Osteoblast (primary cell): ENCODE measurements at regions not wholly inside any gene's neighbourhood (a gene's known extent, or its start where the extent isn't known, plus 50 kb on each side); places are given as distances from the start of the nearest gene placed in this dataset.

ENCODE experiments used
- DNase-seq: peaks from one replicate; pipeline ENCODE4 v3.0.0; 2011; ENCODE audit warnings: low spot score, mixed read lengths; ENCODE audit not compliant: insufficient read length; ENCODE audit errors: missing footprints
- H2AFZ ChIP-seq: 2 replicates; pipeline ENCODE4 v1.6.0; 2011; ENCODE audit warnings: mild to moderate bottlenecking, low read length
- H3K27ac ChIP-seq: 2 replicates; pipeline ENCODE4 v1.5.1; 2011; ENCODE audit warnings: mild to moderate bottlenecking, low read depth, low read length, moderate library complexity
- H3K27me3 ChIP-seq: 2 replicates; pipeline ENCODE4 v1.6.0; 2012; ENCODE audit warnings: mild to moderate bottlenecking, control low read depth, inconsistent platforms, low read length, moderate library complexity; ENCODE audit not compliant: insufficient read depth
- H3K36me3 ChIP-seq: 2 replicates; pipeline ENCODE4 v1.5.1; 2011; ENCODE audit warnings: mild to moderate bottlenecking, low read length, control low read depth, moderate library complexity; ENCODE audit not compliant: insufficient read depth
- H3K4me1 ChIP-seq: 2 replicates; pipeline ENCODE4 v1.5.1; 2011; ENCODE audit warnings: mild to moderate bottlenecking, low read length, control low read depth, moderate library complexity; ENCODE audit not compliant: insufficient read depth
- H3K4me2 ChIP-seq: 2 replicates; pipeline ENCODE4 v1.6.0; 2011; ENCODE audit warnings: mild to moderate bottlenecking, low read length; ENCODE audit not compliant: insufficient read depth
- H3K4me3 ChIP-seq: fragments of 200-600 bp; sonication (generic); 3 replicates; pipeline ENCODE4 v1.5.1; 2012; ENCODE audit warnings: mild to moderate bottlenecking, low read length, inconsistent platforms; ENCODE audit not compliant: insufficient read depth
- H3K79me2 ChIP-seq: 2 replicates; pipeline ENCODE4 v1.6.0; 2012; ENCODE audit warnings: mild to moderate bottlenecking, low read length, control low read depth, inconsistent platforms; ENCODE audit not compliant: insufficient read depth
- H3K9me3 ChIP-seq: 2 replicates; pipeline ENCODE4 v1.5.1; 2011; ENCODE audit warnings: low read depth, low read length, control low read depth
- H4K20me1 ChIP-seq: 2 replicates; pipeline ENCODE4 v1.6.0; 2012; ENCODE audit warnings: mild to moderate bottlenecking, low read length, control low read depth; ENCODE audit not compliant: insufficient read depth
- TF ChIP-seq, protein P1 (sequence below): IDR thresholded peaks from 2 replicates; pipeline ENCODE4 v1.5.1; 2011; ENCODE audit warnings: mild to moderate bottlenecking, low read depth, low read length, moderate library complexity; ENCODE audit errors: extremely low read depth

- TF ChIP-seq, protein P1, sequence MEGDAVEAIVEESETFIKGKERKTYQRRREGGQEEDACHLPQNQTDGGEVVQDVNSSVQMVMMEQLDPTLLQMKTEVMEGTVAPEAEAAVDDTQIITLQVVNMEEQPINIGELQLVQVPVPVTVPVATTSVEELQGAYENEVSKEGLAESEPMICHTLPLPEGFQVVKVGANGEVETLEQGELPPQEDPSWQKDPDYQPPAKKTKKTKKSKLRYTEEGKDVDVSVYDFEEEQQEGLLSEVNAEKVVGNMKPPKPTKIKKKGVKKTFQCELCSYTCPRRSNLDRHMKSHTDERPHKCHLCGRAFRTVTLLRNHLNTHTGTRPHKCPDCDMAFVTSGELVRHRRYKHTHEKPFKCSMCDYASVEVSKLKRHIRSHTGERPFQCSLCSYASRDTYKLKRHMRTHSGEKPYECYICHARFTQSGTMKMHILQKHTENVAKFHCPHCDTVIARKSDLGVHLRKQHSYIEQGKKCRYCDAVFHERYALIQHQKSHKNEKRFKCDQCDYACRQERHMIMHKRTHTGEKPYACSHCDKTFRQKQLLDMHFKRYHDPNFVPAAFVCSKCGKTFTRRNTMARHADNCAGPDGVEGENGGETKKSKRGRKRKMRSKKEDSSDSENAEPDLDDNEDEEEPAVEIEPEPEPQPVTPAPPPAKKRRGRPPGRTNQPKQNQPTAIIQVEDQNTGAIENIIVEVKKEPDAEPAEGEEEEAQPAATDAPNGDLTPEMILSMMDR: no peak
- no peak for DNase-seq
- H3K36me3 ChIP-seq: no peaks in the 10 kb centered on the region
- no peaks in the 10 kb centered on the region for H3K79me2 ChIP-seq
- no peaks in the 10 kb centered on the region for H4K20me1 ChIP-seq
- no peak overlapping the region for H2AFZ ChIP-seq
- no peaks in the 10 kb centered on the region for H3K9me3 ChIP-seq
- H3K4me3 ChIP-seq: no peak overlapping the region
- no peaks in the 10 kb centered on the region for H3K27me3 ChIP-seq
- H3K27ac ChIP-seq: no peak overlapping the region
- H3K4me2 ChIP-seq: no peak overlapping the region
- no peaks in the 10 kb centered on the region for H3K4me1 ChIP-seq
Observed at GRCh38 chr14:23899788-23900187, 53.8 kb upstream of the DHRS4 start.

DNA sequence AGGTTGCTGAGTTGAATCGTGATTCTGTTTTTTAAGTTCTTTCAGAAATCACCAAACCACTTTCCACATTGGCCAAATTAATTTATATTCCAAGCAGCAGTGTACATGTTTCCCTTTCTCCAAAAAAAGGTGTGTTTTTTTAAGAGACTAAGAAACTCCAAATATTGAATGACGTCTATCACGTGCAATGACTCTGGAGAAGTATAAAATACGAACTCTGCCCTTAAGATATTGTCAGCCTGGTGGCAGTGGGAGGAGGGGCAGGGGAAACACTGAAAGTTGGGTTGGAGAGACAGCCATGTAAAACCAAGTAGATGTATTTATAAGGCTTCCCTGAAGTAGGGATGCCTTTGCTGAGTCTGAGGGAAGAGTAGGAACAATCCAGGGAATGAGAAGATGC lies 50.1 kb upstream of the DHRS4 start:
- no peaks in the 10 kb centered on the region for H3K4me1 ChIP-seq
- H3K27ac ChIP-seq: no peak overlapping the region
- no peak overlapping the region for H2AFZ ChIP-seq
- H3K36me3 ChIP-seq: no peaks in the 10 kb centered on the region
- no peaks in the 10 kb centered on the region for H3K9me3 ChIP-seq
- peaks cover 2% of the 10 kb centered on the region for H3K27me3 ChIP-seq
- H3K4me2 ChIP-seq: no peak overlapping the region
- TF ChIP-seq, protein P1: no peak
- no peak overlapping the region for H3K4me3 ChIP-seq
- DNase-seq: no peak
- no peaks in the 10 kb centered on the region for H3K79me2 ChIP-seq
- no peaks in the 10 kb centered on the region for H4K20me1 ChIP-seq
